Stimulated activated CD8-positive, alpha-beta memory T cell treated with anti-CD3 and anti-CD28 coated beads, Interleukin-2, amount 100 ng/mL, for 48 hours (primary cell): ENCODE measurements at regions not wholly inside any gene's neighbourhood (a gene's known extent, or its start where the extent isn't known, plus 50 kb on each side); places are given as distances from the start of the nearest gene placed in this dataset.

ENCODE experiments used
- DNase-seq, 2 donors: peaks; one replicate each; pipeline ENCODE4 v3.0.0-alpha.2; 2020; ENCODE audit warnings: low read depth in 2 of 2

GRCh38 chr1:14100919-14101318 lies 400.9 kb downstream of the PRDM2 start:
- DNase-seq: no peak

GRCh38 chr1:14102180-14102579 lies 402.2 kb downstream of the PRDM2 start:
- DNase-seq: no peak

- no peak for DNase-seq
Observed at GRCh38 chr1:14103878-14104430, 404.0 kb downstream of the PRDM2 start.

- DNase-seq: no peak
Observed at GRCh38 chr1:14106126-14106525, 406.1 kb downstream of the PRDM2 start.

- DNase-seq: no peak
Observed at GRCh38 chr1:14106679-14107313, 406.8 kb downstream of the PRDM2 start.

- no peak for DNase-seq
Observed at GRCh38 chr1:14108356-14109275, 408.6 kb downstream of the PRDM2 start.

GRCh38 chr1:14109276-14109635 lies 409.3 kb downstream of the PRDM2 start:
- no peak for DNase-seq

GRCh38 chr1:14110040-14110439 lies 410.1 kb downstream of the PRDM2 start:
- DNase-seq: no peak

GRCh38 chr1:14111121-14111520 lies 411.1 kb downstream of the PRDM2 start:
- DNase-seq: no peak

GRCh38 chr1:14112613-14113012 lies 412.6 kb downstream of the PRDM2 start:
- DNase-seq: no peak

- no peak for DNase-seq
Observed at GRCh38 chr1:14113271-14113670, 413.3 kb downstream of the PRDM2 start.

- DNase-seq: no peak
Observed at GRCh38 chr1:14113841-14114567, 414.0 kb downstream of the PRDM2 start.

GRCh38 chr1:14115976-14116375 lies 416.0 kb downstream of the PRDM2 start:
- DNase-seq: no peak

GRCh38 chr1:14117700-14118099 lies 417.7 kb downstream of the PRDM2 start:
- DNase-seq: no peak

GRCh38 chr1:14118691-14119485 lies 418.9 kb downstream of the PRDM2 start:
- DNase-seq: no peak

GRCh38 chr1:14120895-14121294 lies 420.9 kb downstream of the PRDM2 start:
- no peak for DNase-seq

GRCh38 chr1:14128096-14128495 lies 428.1 kb downstream of the PRDM2 start:
- no peak for DNase-seq

- DNase-seq: no peak
Observed at GRCh38 chr1:14129009-14129408, 429.0 kb downstream of the PRDM2 start.

GRCh38 chr1:14135070-14135469 lies 435.1 kb downstream of the PRDM2 start:
- no peak for DNase-seq

- no peak for DNase-seq
Observed at GRCh38 chr1:14136152-14136763, 436.3 kb downstream of the PRDM2 start.

- DNase-seq: no peak
Observed at GRCh38 chr1:14136881-14137280, 436.9 kb downstream of the PRDM2 start.
